ENCODE measurements at regions not wholly inside any gene's neighbourhood (a gene's known extent, or its start where the extent isn't known, plus 50 kb on each side); places are given as distances from the start of the nearest gene placed in this dataset.

DNA sequence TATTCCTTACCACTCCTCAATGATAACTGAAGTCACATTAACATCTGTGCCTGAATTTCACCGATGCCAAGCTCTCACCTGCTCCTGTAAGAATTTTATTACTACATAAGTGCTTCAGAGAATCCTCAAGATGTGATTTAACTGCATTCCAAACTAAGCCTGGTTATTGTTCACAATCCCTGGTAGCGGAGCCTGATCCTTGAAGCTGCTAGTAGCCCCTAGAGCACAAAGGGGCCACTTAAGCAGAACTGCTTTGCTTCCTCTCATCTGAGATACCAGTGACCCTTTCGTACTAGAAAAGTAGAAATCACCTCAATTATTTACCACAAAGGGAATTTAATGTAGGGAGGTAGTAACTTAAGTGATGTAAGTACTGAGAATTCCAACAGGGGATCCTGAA lies 529.6 kb downstream of the CPS1 start:
- TF ChIP-seq, protein P1, sequence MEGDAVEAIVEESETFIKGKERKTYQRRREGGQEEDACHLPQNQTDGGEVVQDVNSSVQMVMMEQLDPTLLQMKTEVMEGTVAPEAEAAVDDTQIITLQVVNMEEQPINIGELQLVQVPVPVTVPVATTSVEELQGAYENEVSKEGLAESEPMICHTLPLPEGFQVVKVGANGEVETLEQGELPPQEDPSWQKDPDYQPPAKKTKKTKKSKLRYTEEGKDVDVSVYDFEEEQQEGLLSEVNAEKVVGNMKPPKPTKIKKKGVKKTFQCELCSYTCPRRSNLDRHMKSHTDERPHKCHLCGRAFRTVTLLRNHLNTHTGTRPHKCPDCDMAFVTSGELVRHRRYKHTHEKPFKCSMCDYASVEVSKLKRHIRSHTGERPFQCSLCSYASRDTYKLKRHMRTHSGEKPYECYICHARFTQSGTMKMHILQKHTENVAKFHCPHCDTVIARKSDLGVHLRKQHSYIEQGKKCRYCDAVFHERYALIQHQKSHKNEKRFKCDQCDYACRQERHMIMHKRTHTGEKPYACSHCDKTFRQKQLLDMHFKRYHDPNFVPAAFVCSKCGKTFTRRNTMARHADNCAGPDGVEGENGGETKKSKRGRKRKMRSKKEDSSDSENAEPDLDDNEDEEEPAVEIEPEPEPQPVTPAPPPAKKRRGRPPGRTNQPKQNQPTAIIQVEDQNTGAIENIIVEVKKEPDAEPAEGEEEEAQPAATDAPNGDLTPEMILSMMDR (IDR thresholded peaks at IDR 0.05; ENCODE audit: low read depth, low read length, poor library complexity, severe bottlenecking), result no peak
- no peak for TF ChIP-seq EZH2phosphoT487 (IDR thresholded peaks at IDR 0.05; ENCODE audit: borderline replicate concordance, low read length)
